ENCODE measurements at regions not wholly inside any gene's neighbourhood (a gene's known extent, or its start where the extent isn't known, plus 50 kb on each side); places are given as distances from the start of the nearest gene placed in this dataset.
"Not testable (repeated sequence)": the region's sequence is repeated elsewhere in the genome, so short reads cannot be mapped to it uniquely, and the experiment has no call there.

DNA sequence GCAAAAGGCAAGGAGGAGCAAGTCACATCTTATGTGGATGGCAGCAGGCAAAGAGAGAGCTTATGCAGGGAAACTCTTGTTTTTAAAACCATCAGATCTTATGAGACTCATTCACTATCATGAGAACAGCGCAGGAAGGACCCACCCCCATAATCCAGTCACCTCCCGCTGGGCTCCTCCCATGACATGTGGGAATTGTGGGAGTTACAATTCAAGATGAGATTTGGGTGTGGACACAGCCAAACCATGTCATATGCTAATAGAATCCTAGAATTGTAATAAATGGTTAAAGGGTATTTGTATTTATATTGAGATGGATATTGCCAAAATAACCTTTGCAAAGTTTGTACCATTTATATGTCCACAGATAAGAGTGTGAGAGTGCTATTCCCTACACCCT, 72.1 kb upstream of the PNPT1 start:
- not testable (repeated sequence) for H3K23ac ChIP-seq (ENCODE audit: low read length); H3K14ac ChIP-seq (ENCODE audit: low read length); H2BK5ac ChIP-seq (ENCODE audit: low read depth, low read length, poor library complexity); H3K4ac ChIP-seq (ENCODE audit: low read depth, low read length); H2BK12ac ChIP-seq (ENCODE audit: low read length); H3K18ac ChIP-seq (ENCODE audit: low read length); H3K27ac ChIP-seq (ENCODE audit: low read depth, low read length); H3K4me2 ChIP-seq (ENCODE audit: low read length); H2BK120ac ChIP-seq (ENCODE audit: insufficient read depth, low read length, poor library complexity); H3K4me1 ChIP-seq (ENCODE audit: control insufficient read depth in 1 of 2, insufficient read depth in 2 of 2, low read length in 2 of 2); H3K79me2 ChIP-seq (ENCODE audit: control insufficient read depth, insufficient read depth, low read length, poor library complexity); H3K4me3 ChIP-seq (ENCODE audit: low read depth, low read length); H3K27me3 ChIP-seq (ENCODE audit: insufficient read depth, low read length); H4K91ac ChIP-seq (ENCODE audit: low read depth, low read length); H3K9ac ChIP-seq (ENCODE audit: low read length); H3K36me3 ChIP-seq (ENCODE audit: control insufficient read depth in 1 of 2, insufficient read depth in 2 of 2, low read length in 2 of 2); DNase-seq; H3K9me3 ChIP-seq (ENCODE audit: insufficient read depth, low read depth, low read length); H4K12ac ChIP-seq (ENCODE audit: low read depth, low read length); H2AFZ ChIP-seq (ENCODE audit: insufficient read depth, low read length, poor library complexity); H3K79me1 ChIP-seq (ENCODE audit: low read length); H4K8ac ChIP-seq (ENCODE audit: low read depth, low read length); H2AK5ac ChIP-seq (ENCODE audit: low read length)
- no CpG with 5 or more reads among the region's 2 CpGs for WGBS (ENCODE audit: extremely low coverage, insufficient coverage, insufficient read length)

DNA sequence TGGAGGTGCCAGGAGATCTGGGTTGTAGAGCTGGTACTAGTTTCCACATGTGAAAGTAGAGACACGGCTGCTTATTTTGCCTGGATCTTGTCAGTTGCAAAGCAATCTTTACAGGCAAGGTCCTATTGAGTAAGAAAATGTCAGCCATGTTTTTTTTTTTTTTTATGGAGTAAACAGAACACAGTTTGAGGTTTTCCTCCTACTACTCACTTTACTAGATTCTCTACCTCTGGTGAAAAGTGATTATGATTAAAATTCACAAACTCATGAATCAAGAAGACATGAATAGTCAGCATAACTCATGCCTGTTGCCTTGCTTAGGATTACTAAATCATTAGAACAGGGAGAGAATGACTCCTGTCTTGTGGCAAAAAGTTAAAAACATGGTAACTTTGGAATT, 70.1 kb upstream of the PNPT1 start:
- H3K4me1 ChIP-seq (ENCODE audit: control insufficient read depth in 1 of 2, insufficient read depth in 2 of 2, low read length in 2 of 2), result no peaks in the 10 kb centered on the region
- no peaks in the 10 kb centered on the region for H3K79me2 ChIP-seq (ENCODE audit: control insufficient read depth, insufficient read depth, low read length, poor library complexity)
- H3K18ac ChIP-seq (ENCODE audit: low read length), result no peak overlapping the region
- no CpG with 5 or more reads among the region's 1 CpG for WGBS (ENCODE audit: extremely low coverage, insufficient coverage, insufficient read length)
- no peak overlapping the region for H2BK5ac ChIP-seq (ENCODE audit: low read depth, low read length, poor library complexity)
- no peak for DNase-seq
- H4K8ac ChIP-seq (ENCODE audit: low read depth, low read length), result no peak overlapping the region
- H2BK12ac ChIP-seq (ENCODE audit: low read length), result no peak overlapping the region
- H3K4me3 ChIP-seq (ENCODE audit: low read depth, low read length), result no peak overlapping the region
- no peaks in the 10 kb centered on the region for H3K79me1 ChIP-seq (ENCODE audit: low read length)
- no peak overlapping the region for H3K9ac ChIP-seq (ENCODE audit: low read length)
- H3K4me2 ChIP-seq (ENCODE audit: low read length), result no peak overlapping the region
- no peak overlapping the region for H4K12ac ChIP-seq (ENCODE audit: low read depth, low read length)
- no peaks in the 10 kb centered on the region for H3K36me3 ChIP-seq (ENCODE audit: control insufficient read depth in 1 of 2, insufficient read depth in 2 of 2, low read length in 2 of 2)
- H2BK120ac ChIP-seq (ENCODE audit: insufficient read depth, low read length, poor library complexity), result no peak overlapping the region
- H3K9me3 ChIP-seq (ENCODE audit: insufficient read depth, low read depth, low read length), result no peaks in the 10 kb centered on the region
- no peak overlapping the region for H2AK5ac ChIP-seq (ENCODE audit: low read length)
- H2AFZ ChIP-seq (ENCODE audit: insufficient read depth, low read length, poor library complexity), result no peak overlapping the region
- no peak overlapping the region for H3K27ac ChIP-seq (ENCODE audit: low read depth, low read length)
- H3K23ac ChIP-seq (ENCODE audit: low read length), result no peak overlapping the region
- H3K4ac ChIP-seq (ENCODE audit: low read depth, low read length), result no peak overlapping the region
- no peak overlapping the region for H4K91ac ChIP-seq (ENCODE audit: low read depth, low read length)
- H3K27me3 ChIP-seq (ENCODE audit: insufficient read depth, low read length), result no peaks in the 10 kb centered on the region
- H3K14ac ChIP-seq (ENCODE audit: low read length), result no peak overlapping the region

DNA sequence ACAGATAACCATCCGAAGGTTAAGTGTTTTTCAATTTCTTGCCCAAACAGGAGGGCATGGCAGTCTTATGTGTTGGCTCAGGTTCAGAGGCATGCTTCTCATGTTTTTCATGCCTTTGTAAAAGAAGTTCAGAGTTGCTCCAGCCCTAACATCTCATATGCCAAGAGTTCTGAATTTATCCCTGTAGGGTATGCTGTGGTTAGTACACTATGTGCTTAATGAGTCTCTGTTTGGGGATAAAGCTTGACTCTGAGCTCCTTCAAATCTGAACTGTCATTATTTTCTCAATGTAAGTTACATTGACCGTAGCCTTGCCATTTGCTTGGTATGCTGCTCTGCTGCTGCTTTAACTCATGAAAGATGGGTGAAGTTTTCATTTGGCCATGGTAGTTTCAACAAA, 67.9 kb upstream of the PNPT1 start:
- no peaks in the 10 kb centered on the region for H3K9me3 ChIP-seq (ENCODE audit: insufficient read depth, low read depth, low read length)
- no peak overlapping the region for H2BK12ac ChIP-seq (ENCODE audit: low read length)
- DNase-seq, result peak in 1 of 2 donors; percentile 20
- H3K4me2 ChIP-seq (ENCODE audit: low read length), result no peak overlapping the region
- no peak overlapping the region for H3K23ac ChIP-seq (ENCODE audit: low read length)
- H2AK5ac ChIP-seq (ENCODE audit: low read length), result no peak overlapping the region
- no CpG with 5 or more reads among the region's 2 CpGs for WGBS (ENCODE audit: extremely low coverage, insufficient coverage, insufficient read length)
- H4K12ac ChIP-seq (ENCODE audit: low read depth, low read length), result no peak overlapping the region
- no peak overlapping the region for H3K27ac ChIP-seq (ENCODE audit: low read depth, low read length)
- no peaks in the 10 kb centered on the region for H3K79me2 ChIP-seq (ENCODE audit: control insufficient read depth, insufficient read depth, low read length, poor library complexity)
- no peaks in the 10 kb centered on the region for H3K36me3 ChIP-seq (ENCODE audit: control insufficient read depth in 1 of 2, insufficient read depth in 2 of 2, low read length in 2 of 2)
- no peak overlapping the region for H3K9ac ChIP-seq (ENCODE audit: low read length)
- H3K4me3 ChIP-seq (ENCODE audit: low read depth, low read length), result no peak overlapping the region
- H4K8ac ChIP-seq (ENCODE audit: low read depth, low read length), result no peak overlapping the region
- no peak overlapping the region for H3K4ac ChIP-seq (ENCODE audit: low read depth, low read length)
- H3K14ac ChIP-seq (ENCODE audit: low read length), result no peak overlapping the region
- H3K18ac ChIP-seq (ENCODE audit: low read length), result no peak overlapping the region
- H3K27me3 ChIP-seq (ENCODE audit: insufficient read depth, low read length), result no peaks in the 10 kb centered on the region
- H2BK120ac ChIP-seq (ENCODE audit: insufficient read depth, low read length, poor library complexity), result no peak overlapping the region
- no peak overlapping the region for H4K91ac ChIP-seq (ENCODE audit: low read depth, low read length)
- H2BK5ac ChIP-seq (ENCODE audit: low read depth, low read length, poor library complexity), result no peak overlapping the region
- no peaks in the 10 kb centered on the region for H3K4me1 ChIP-seq (ENCODE audit: control insufficient read depth in 1 of 2, insufficient read depth in 2 of 2, low read length in 2 of 2)
- no peak overlapping the region for H2AFZ ChIP-seq (ENCODE audit: insufficient read depth, low read length, poor library complexity)
- no peaks in the 10 kb centered on the region for H3K79me1 ChIP-seq (ENCODE audit: low read length)

- no peaks in the 10 kb centered on the region for H3K27me3 ChIP-seq (ENCODE audit: insufficient read depth, low read length)
- H2AK5ac ChIP-seq (ENCODE audit: low read length), result no peak overlapping the region
- no peak overlapping the region for H4K8ac ChIP-seq (ENCODE audit: low read depth, low read length)
- no peaks in the 10 kb centered on the region for H3K36me3 ChIP-seq (ENCODE audit: control insufficient read depth in 1 of 2, insufficient read depth in 2 of 2, low read length in 2 of 2)
- H3K14ac ChIP-seq (ENCODE audit: low read length), result no peak overlapping the region
- H3K4me2 ChIP-seq (ENCODE audit: low read length), result no peak overlapping the region
- H3K9me3 ChIP-seq (ENCODE audit: insufficient read depth, low read depth, low read length), result no peaks in the 10 kb centered on the region
- H4K91ac ChIP-seq (ENCODE audit: low read depth, low read length), result no peak overlapping the region
- H3K4ac ChIP-seq (ENCODE audit: low read depth, low read length), result no peak overlapping the region
- H3K9ac ChIP-seq (ENCODE audit: low read length), result no peak overlapping the region
- H2AFZ ChIP-seq (ENCODE audit: insufficient read depth, low read length, poor library complexity), result no peak overlapping the region
- DNase-seq, result no peak
- no peaks in the 10 kb centered on the region for H3K4me1 ChIP-seq (ENCODE audit: control insufficient read depth in 1 of 2, insufficient read depth in 2 of 2, low read length in 2 of 2)
- no peaks in the 10 kb centered on the region for H3K79me2 ChIP-seq (ENCODE audit: control insufficient read depth, insufficient read depth, low read length, poor library complexity)
- no peak overlapping the region for H2BK120ac ChIP-seq (ENCODE audit: insufficient read depth, low read length, poor library complexity)
- no peak overlapping the region for H2BK12ac ChIP-seq (ENCODE audit: low read length)
- no peak overlapping the region for H2BK5ac ChIP-seq (ENCODE audit: low read depth, low read length, poor library complexity)
- H3K18ac ChIP-seq (ENCODE audit: low read length), result no peak overlapping the region
- H3K23ac ChIP-seq (ENCODE audit: low read length), result no peak overlapping the region
- no peak overlapping the region for H3K4me3 ChIP-seq (ENCODE audit: low read depth, low read length)
- H3K79me1 ChIP-seq (ENCODE audit: low read length), result no peaks in the 10 kb centered on the region
- no peak overlapping the region for H3K27ac ChIP-seq (ENCODE audit: low read depth, low read length)
- no peak overlapping the region for H4K12ac ChIP-seq (ENCODE audit: low read depth, low read length)
Observed at GRCh38 chr2:55761024-55761423, 67.4 kb upstream of the PNPT1 start.

- Histone ChIP-seq H4K12ac (ENCODE audit: low read depth, low read length) (no peak overlapping the region), H2BK120ac (ENCODE audit: insufficient read depth, low read length, poor library complexity) (no peak overlapping the region), H3K79me2 (ENCODE audit: control insufficient read depth, insufficient read depth, low read length, poor library complexity) (no peaks in the 10 kb centered on the region), H3K18ac (ENCODE audit: low read length) (no peak overlapping the region), H2BK12ac (ENCODE audit: low read length) (no peak overlapping the region), H3K36me3 (ENCODE audit: control insufficient read depth in 1 of 2, insufficient read depth in 2 of 2, low read length in 2 of 2) (no peaks in the 10 kb centered on the region), H4K8ac (ENCODE audit: low read depth, low read length) (no peak overlapping the region), H3K79me1 (ENCODE audit: low read length) (no peaks in the 10 kb centered on the region), H3K27ac (ENCODE audit: low read depth, low read length) (no peak overlapping the region), H3K9ac (ENCODE audit: low read length) (no peak overlapping the region), H3K27me3 (ENCODE audit: insufficient read depth, low read length) (no peaks in the 10 kb centered on the region), H3K14ac (ENCODE audit: low read length) (no peak overlapping the region), H2BK5ac (ENCODE audit: low read depth, low read length, poor library complexity) (no peak overlapping the region), H2AK5ac (ENCODE audit: low read length) (no peak overlapping the region), H4K91ac (ENCODE audit: low read depth, low read length) (no peak overlapping the region), H3K4ac (ENCODE audit: low read depth, low read length) (no peak overlapping the region), H2AFZ (ENCODE audit: insufficient read depth, low read length, poor library complexity) (no peak overlapping the region), H3K4me2 (ENCODE audit: low read length) (no peak overlapping the region), H3K4me3 (ENCODE audit: low read depth, low read length) (no peak overlapping the region), H3K4me1 (ENCODE audit: control insufficient read depth in 1 of 2, insufficient read depth in 2 of 2, low read length in 2 of 2) (no peaks in the 10 kb centered on the region), H3K23ac (ENCODE audit: low read length) (no peak overlapping the region), H3K9me3 (ENCODE audit: insufficient read depth, low read depth, low read length) (no peaks in the 10 kb centered on the region)
- WGBS (ENCODE audit: extremely low coverage, insufficient coverage, insufficient read length), result no CpG with 5 or more reads among the region's 2 CpGs
- DNase-seq, result no peak
Observed at GRCh38 chr2:55760125-55760524, 66.5 kb upstream of the PNPT1 start.

All from trophoblast cell (in vitro differentiated cells and primary cell).